Ovary (tissue), 7 donors: ENCODE measurements at regions not wholly inside any gene's neighbourhood (a gene's known extent, or its start where the extent isn't known, plus 50 kb on each side); places are given as distances from the start of the nearest gene placed in this dataset.

ENCODE experiments used
- DNase-seq, 5 donors: peaks; one replicate each; pipeline ENCODE4 v3.0.0-alpha.2; 2019 to 2020
- H3K27ac ChIP-seq, 2 donors: fragments of 200-600 bp; one replicate each; pipeline versions ENCODE4 v1.5.1 to v1.8.0; 2019 to 2022
- H3K27me3 ChIP-seq: fragments of 200-600 bp; one replicate; pipeline ENCODE4 v1.8.0; 2022
- H3K36me3 ChIP-seq: fragments of 200-600 bp; sonication (generic); one replicate; pipeline ENCODE4 v1.5.1; 2019
- H3K4me1 ChIP-seq: one replicate; pipeline ENCODE4 v1.8.1; 2013; ENCODE audit warnings: mild to moderate bottlenecking, moderate library complexity; ENCODE audit not compliant: insufficient read depth
- H3K4me3 ChIP-seq: fragments of 200-600 bp; sonication (generic); one replicate; pipeline ENCODE4 v1.5.1; 2017
- H3K9me3 ChIP-seq, 2 donors: fragments of 200-600 bp in 1 of 2; sonication (generic) in 1 of 2; one replicate each; pipeline versions ENCODE4 v1.5.1 to v1.8.1; 2013 to 2019; ENCODE audit warnings: mild to moderate bottlenecking in 1 of 2, moderate library complexity in 1 of 2
- CTCF ChIP-seq, 3 donors: fragments of 450-650 bp in 2 of 3; fragments of 200-600 bp in 1 of 3; IDR thresholded peaks; one replicate each; pipeline versions ENCODE4 v1.5.1 to v1.8.0; 2016 to 2022; ENCODE audit warnings: antibody characterized with exemption in 3 of 3, mild to moderate bottlenecking in 1 of 3
- EP300 ChIP-seq: sonication (generic); formaldehyde crosslinking; IDR thresholded peaks from one replicate; pipeline ENCODE4 v1.6.1; 2017; ENCODE audit warnings: antibody characterized with exemption
- POLR2A ChIP-seq: fragments of 450-650 bp; IDR thresholded peaks from one replicate; pipeline ENCODE4 v1.6.1; 2017; ENCODE audit warnings: antibody characterized with exemption, mild to moderate bottlenecking, moderate library complexity
- WGBS, 3 donors: extraction: QIAGEN DNeasy Blood & Tissue Kit in 1 of 3; methylation state at CpG; one replicate each; pipeline versions ENCODE4 v1.1.5 to v1.1.7; 2013 to 2017; 5-methylcytosine and 5-hydroxymethylcytosine counted together
- intact Hi-C, 4 donors: fragments of 100-400 bp; cut with DNase I; formaldehyde crosslinking; loops; one replicate each; pipeline versions ENCODE4 v1.11.0 to v1.15.1; 2022 to 2023
- donor health status: DM: no; HTN: no; CAD: no; lungs with moderate emphysema.
- donor health status: DM: no; HTN: no; CAD: no.
- donor health status: Bipolar disorder and iron deficiency.
- donor health status: DM: no; HTN: no; CAD: no.
- donor health status: DM: yes; HTN: yes; CAD: no.

GRCh38 chr2:67057123-67057522 lies 340.0 kb upstream of the ETAA1 start:
- TF ChIP-seq POLR2A (no peak), EP300 (no peak), CTCF (IDR thresholded peaks at IDR 0.05) (no peak)
- no peak overlapping the region for H3K27ac ChIP-seq
- no peaks in the 10 kb centered on the region for H3K27me3 ChIP-seq
- H3K4me1 ChIP-seq, result no peaks in the 10 kb centered on the region
- no peaks in the 10 kb centered on the region for H3K36me3 ChIP-seq
- intact Hi-C loops, result no loop called here
- no peak for DNase-seq
- H3K4me3 ChIP-seq, result no peak overlapping the region
- H3K9me3 ChIP-seq, result no peaks in the 10 kb centered on the region
- 95 to 98% (median 95%) methylated on average over 3 of the region's 3 CpGs for WGBS, 3 donors

- 66 to 80% (median 70%) methylated on average over 2 of the region's 2 CpGs for WGBS, 3 donors
Observed at GRCh38 chr2:67057901-67058703, 339.0 kb upstream of the ETAA1 start.

GRCh38 chr2:67065046-67065445 lies 332.1 kb upstream of the ETAA1 start:
- intact Hi-C loops, result no loop called here
- no peaks in the 10 kb centered on the region for H3K36me3 ChIP-seq
- H3K4me3 ChIP-seq, result no peak overlapping the region
- TF ChIP-seq EP300 (no peak), POLR2A (no peak), CTCF (IDR thresholded peaks at IDR 0.05) (no peak)
- H3K4me1 ChIP-seq, result no peaks in the 10 kb centered on the region
- no peaks in the 10 kb centered on the region for H3K27me3 ChIP-seq
- no peaks in the 10 kb centered on the region for H3K9me3 ChIP-seq
- H3K27ac ChIP-seq, result no peak overlapping the region
- peak in 1 of 5 donors; percentile 16 for DNase-seq
- 73 to 83% (median 78%) methylated on average over 4 of the region's 4 CpGs for WGBS, 3 donors

More at GRCh38 chr2:67057901-67058703, 339.0 kb upstream of the ETAA1 start:
- Histone ChIP-seq H3K9me3 (no peaks in the 10 kb centered on the region), H3K27ac (no peak overlapping the region), H3K4me1 (no peaks in the 10 kb centered on the region), H3K27me3 (no peaks in the 10 kb centered on the region), H3K36me3 (no peaks in the 10 kb centered on the region), H3K4me3 (no peak overlapping the region)
- DNase-seq, result no peak
- TF ChIP-seq EP300, result no peak
- TF ChIP-seq POLR2A, result no peak
- TF ChIP-seq CTCF (IDR thresholded peaks at IDR 0.05), result no peak
- intact Hi-C loops, result no loop called here

GRCh38 chr2:67066782-67067181 lies 330.4 kb upstream of the ETAA1 start:
- Histone ChIP-seq H3K27me3 (no peaks in the 10 kb centered on the region), H3K36me3 (no peaks in the 10 kb centered on the region), H3K9me3 (no peaks in the 10 kb centered on the region), H3K4me1 (no peaks in the 10 kb centered on the region), H3K4me3 (no peak overlapping the region), H3K27ac (no peak overlapping the region)
- TF ChIP-seq POLR2A, result no peak
- TF ChIP-seq EP300, result no peak
- no peak for TF ChIP-seq CTCF (IDR thresholded peaks at IDR 0.05)
- intact Hi-C loops, result no loop called here
- DNase-seq, result no peak
- 92 to 96% (median 96%) methylated on average over 3 of the region's 3 CpGs for WGBS, 3 donors
